ENCODE measurements at regions not wholly inside any gene's neighbourhood (a gene's known extent, or its start where the extent isn't known, plus 50 kb on each side); places are given as distances from the start of the nearest gene placed in this dataset.

DNA sequence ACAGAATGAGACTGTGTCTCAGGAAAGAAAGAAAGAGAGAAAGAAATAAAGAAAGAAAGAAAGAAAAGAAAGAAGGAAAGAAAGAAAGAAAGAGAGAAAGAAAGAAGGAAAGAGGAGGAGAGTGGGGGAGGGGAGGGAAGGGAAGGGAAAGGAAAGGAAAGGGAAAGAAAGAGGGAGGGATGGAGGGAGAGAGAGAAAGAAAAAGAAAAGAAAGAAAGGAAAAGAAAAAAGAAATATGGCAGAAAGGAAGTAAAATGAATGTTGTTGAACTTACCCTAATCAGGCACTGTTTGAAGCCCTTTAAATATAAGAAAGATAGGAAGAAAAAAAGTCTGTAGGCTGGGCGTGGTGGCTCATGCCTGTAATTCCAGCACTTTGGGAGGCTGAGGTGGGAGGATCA lies 276.1 kb downstream of the INSC start:
- no peak for DNase-seq

DNA sequence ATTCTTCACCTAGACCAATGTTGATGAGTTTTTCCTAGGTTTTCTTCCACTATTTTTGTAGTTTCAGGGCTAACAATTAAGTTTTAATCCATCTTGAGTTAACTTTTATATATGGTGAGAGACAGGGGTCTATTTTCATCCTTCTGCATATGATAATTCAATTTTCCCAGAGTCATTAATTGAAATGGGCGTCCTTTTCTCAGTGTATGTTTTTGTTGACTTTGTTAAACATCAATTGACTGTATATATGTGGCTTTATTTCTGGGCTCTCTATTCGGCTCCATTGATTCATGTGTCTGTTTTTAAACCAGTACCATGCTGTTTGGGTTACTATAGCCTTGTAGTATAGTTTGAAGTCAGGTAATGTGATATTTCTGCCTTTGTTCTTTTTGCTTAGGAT lies 282.1 kb downstream of the INSC start:
- no peak for DNase-seq

DNA sequence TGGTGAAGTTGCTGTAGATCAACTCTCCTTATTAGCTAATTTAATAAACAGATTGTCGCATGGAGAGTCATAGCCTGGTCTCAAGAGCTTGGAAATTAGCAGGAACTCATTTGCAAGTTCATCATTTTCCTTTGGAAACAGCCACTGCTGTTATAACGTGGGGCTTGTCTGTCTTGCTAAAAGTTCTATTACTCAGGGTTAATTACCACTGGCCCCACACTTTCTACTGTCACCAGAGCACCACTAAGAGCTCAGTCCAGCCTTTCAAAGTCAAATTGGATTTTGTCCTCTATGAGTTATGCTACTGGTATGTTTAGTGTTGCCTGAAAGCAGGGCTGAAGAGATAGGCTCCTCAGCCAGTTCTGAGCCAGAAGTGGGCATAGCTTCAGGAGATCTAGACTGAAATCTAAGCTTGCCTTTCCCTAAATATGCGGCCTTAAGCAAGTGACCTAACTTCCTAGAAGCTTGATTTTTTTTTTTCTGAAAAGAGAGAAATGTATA lies 292.2 kb downstream of the INSC start:
- DNase-seq, result no peak

DNA sequence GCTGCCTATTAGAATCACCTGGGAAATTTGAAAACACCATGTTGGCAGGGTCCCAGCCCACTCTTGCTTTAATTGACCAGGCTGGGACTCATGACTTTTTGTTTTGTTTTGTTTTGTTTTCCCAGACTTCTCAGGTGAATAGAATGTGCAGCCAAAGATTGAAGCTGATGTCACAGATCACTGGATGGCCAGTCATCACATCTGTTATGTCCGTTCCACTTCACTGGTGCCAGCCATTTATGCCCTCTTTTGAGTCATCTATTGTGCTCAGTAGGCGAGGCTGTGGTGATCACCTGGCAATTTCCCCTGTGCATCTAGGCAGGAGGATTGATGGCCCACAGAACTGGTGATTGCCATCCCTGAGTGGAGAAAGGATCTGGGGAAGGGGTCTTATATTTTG lies 297.3 kb downstream of the INSC start:
- no peak for DNase-seq

DNA sequence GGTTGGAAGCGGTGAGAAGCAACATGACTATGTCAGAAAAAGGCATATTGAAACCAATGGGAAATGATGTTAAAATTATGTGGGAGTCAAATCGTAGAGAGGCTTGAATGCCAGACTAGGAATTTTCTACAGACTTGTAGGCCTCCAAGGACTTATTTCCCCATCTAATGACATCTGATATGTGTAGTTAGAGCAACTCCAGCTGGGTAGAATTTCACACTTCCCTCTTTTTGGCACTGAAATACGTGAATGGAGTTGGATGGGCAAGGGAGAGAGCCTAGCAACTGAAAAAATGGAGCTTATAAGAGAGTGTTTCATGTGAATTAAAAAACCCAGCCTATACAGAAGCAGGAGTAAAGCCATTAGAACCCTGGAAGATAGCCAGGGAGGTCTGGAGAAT lies 304.2 kb downstream of the INSC start:
- no peak for DNase-seq

DNA sequence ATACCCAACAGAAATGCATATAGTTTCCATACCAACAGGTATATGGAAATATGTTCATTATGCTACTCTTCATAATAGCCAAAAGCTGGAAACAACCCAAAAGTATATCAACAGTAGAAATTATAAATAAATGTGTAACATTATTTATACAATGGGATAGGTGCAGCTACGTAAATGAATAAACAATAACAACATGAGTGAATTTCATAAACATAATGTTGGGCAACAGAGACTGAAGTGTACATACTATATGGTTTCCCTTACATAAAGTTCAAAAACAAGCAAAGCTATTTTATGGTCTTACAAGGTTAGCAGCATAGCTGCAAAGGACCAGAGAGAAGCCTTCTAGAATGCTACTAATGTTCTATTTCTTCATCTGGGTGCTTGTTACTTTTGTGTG lies 305.0 kb downstream of the INSC start:
- DNase-seq, result no peak

DNA sequence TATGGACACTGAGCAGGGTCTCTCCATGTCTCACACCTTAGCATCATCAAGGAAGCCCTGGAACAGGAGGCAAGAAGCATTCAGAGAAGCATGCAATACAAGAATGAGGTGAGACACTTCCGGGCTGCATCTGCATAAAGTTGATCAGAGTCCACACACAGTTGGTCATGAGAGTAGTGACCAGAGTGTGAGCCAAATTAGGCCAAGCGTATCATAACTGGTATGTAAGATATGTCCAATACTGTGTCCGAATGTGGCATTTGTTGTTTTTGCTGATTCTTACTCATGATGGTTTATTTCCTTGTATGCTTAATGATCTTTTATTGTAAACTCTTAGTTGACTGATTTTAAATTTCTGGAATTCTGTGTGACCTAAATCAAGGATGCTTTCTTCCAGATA lies 315.7 kb downstream of the INSC start:
- no peak for DNase-seq

DNA sequence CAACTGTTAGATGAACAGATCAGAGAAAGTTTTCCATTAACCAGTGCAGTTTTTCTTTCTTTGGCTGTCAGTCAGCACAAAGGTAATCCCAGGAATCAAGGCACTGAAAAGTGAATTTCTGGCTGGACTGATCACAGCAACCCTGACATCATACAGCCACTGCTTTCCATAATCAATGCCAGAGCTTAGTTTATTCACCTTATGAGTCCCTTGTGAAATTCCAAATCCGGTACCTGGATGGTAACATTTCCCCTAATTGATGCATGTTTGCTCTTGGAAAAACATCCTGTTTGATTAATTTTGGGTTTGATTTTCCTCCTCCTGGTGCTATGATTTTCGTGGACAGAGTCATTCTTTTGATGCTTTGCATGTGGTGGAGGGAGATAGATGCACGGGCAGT lies 319.8 kb downstream of the INSC start:
- DNase-seq, result no peak

DNA sequence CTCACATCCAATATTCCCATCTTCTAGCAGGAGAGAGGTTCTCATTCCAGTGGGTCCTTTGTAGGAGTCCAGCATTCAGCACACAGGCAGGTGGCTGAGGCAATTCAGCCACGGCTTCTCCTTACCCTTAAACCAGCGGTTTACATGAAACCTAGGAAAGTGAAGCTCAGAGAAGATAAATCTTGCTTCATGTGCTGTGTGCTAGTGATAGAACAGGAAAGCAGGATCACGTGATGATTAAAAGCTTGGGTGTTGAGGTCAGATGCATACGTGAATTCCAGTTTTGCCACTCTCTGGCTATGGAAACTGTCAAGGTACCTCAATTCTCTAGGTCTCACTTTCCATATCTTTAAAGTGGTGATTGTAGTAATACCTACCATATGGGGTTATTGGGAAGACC lies 331.6 kb downstream of the INSC start:
- no peak for DNase-seq

DNA sequence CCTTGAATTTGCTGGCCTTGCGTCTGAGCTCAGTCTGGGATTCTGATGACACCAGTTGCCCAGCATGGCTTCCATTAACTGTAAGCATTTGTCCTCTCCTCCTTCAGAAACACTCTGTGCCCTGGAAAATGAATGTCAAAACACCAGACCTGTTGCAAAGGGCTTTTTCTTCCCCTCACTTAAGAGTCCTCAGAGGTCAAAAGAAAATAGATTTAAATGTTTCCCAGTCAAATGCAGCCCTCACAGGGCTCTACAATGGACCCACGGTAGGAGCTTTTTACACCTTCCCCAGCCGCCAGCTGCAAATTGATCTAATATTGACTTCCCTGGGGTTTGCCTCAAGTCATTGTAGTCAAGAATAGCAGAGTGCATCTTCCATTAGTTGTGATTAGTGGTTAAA lies 332.2 kb downstream of the INSC start:
- no peak for DNase-seq

DNA sequence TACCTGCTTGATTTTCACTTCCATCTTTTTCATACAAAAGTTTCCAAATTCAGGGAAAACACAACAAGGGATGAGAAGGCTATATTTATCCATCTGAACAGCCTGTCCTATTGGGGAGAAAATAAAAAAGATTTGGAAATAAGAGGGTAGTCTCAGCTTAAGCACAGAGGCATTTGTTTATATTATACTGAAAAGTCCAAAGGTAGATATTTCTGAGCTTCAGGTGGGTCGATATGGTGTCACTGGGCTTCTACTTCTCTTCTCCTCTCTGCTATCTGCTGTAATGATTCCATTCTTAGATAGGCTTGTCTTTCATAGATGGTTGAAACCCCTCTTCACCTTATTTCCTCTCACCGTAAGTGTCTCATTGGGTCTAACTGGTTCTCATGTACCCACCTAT lies 337.0 kb downstream of the INSC start:
- DNase-seq, result no peak

DNA sequence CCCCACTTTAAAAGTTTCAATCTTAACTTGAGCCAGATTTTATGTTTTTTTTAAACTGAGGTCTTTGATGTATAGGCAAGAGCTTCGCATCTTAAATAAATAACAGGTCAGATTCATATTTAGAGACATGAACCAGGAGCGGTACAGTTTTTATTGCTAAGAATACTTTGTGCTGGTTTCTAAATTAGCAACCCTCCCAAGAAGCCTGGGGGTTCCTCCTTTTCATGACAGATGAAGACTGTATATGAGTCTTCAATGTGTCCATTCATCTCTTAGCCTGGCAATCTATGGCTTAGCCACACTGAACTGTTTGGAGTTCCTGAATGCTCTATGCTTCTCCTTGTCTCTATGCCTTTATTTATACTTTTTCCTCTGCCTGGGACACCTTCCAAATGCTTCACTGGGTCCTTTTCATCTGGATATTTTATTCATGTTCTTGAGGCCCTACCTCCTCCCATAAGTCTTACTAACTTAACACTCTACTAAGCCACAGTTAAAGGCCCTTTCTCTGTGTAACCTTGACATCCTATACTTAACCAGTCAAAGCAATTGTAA lies 338.6 kb downstream of the INSC start:
- DNase-seq, result no peak

DNA sequence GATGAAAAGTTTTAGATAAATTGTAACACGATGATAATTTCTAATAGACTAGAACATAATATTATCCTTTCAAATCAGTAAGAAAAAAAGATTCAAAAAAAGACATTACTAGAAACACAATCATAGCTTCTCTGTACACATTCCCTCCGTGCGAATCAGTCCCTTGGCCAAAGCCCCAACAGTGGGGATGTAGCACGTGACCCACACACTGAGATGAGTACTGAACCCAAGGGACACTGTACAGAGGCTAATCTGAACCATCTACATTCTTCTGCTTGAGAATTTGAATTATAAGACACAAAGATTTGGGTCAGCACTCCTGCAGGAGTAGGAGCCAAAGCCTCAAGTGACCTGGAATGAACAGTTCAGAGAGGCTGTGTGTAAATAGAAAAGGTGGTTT lies 353.7 kb downstream of the INSC start:
- DNase-seq, result no peak

DNA sequence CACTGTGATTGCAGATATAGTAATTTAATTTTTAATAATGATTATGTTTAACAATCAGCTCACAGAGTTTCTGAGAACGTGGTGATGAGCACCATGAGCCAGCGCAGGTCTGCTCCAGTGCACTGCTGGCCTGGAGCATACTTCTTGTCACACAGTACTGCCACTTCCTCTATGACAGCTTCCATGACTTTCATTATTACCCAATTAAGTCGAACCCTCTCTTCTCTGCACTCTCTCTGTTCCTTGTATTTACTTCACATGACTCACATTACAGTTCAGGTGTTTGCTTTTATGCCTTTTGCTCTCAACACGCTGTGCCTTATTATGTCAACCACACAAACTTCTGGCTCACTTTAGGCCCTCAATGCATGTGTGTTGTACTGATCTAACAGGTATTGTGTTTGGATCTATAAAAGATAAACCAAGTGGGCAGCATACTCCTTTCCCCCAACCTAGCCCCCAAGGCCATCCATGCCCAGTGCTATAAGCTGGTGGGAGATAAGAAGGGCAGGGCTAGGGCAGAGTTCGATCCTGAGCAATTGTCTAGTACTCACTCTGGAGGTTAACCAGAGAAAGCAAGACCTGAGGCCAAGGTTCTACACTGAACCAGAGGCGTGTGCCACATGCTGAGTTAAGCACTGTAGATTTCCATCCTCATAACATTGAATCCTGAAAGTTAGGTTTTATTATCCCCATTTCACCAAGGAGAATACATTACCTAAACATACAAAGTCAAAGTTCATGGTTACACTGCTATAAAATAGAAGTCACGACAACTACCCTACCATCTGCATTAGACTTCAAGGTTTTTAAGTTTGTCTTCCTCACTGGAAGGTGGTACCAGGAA lies 356.5 kb downstream of the INSC start:
- DNase-seq, result no peak

DNA sequence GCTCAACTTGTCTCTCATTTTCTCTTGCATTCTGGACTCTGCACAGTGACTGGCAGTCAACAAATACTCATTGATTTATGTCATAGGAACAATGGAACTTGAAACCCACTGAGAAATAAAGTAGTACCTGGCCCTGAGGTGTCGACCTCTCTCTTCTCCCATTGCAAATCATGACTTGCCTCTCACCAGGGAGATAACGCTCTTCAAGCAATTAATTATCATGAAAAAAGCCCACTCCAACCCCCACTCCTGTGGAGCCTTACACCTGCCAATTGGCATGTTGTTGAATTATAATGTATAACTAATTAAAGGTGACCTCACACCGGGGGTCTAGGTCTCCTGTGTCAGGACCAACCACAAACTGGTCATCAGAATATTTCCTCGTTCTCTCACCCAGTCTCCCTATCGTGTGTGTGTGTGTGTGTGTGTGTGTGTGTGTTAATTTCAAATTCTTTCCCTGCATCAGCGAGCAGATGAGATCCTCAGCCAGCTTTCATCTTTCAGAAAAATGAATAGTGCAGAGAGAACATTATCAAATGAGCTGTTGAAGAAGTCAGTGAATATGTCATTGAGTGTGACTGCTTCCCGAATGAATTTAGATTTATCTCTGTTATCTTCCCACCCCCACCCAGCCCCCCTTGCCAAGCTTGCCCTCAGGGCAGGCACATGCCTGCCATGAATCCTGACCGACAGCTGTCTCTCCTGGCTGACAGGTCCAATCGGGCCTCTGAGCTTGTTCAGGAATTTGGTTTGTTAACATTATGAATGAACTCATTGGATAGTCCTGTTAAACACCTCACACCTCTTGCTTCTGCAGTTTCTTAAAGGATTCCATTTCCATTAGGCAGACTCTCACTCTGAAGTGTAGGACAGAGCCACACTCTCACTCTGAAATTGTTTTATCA lies 357.4 kb downstream of the INSC start:
- no peak for DNase-seq

DNA sequence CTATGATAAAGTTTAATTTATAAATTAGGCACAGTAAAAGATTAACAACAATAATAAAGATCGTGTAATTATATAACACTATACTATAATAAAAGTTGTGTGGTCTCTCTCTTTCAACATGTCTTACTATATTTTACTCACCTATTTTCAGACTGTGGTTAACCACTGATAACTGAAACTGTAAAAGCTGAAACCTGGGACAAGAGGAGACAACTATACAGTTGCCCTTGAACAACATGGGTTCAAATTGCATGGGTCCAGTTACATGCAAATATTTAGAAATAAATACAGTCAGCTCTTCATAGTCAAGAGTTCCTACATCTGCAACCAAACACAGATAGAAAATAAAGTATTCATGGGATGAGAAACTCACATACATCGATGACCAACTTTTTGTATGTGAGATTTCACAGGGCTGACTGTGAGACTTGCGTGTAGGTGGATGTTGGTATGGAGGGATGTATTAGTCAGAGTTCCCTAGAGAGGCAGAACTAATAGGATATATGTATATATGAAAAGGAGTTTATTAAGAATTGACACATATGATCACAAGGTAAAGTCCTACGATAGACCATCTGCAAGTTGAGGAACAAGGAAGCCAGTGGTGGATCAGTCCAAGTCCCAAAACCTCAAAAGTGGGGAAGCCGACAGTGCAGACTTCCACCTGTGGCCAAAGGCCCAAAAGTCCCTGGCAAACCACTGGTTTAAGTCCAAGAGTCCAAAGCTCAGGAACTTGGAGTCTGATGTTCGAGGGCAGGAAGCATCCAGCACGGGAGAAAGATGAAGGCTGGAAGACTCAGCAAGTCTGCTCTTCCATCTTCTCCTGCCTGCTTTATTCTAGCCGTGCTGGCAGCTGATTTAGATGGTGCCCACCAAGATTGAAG lies 359.5 kb downstream of the INSC start:
- no peak for DNase-seq

DNA sequence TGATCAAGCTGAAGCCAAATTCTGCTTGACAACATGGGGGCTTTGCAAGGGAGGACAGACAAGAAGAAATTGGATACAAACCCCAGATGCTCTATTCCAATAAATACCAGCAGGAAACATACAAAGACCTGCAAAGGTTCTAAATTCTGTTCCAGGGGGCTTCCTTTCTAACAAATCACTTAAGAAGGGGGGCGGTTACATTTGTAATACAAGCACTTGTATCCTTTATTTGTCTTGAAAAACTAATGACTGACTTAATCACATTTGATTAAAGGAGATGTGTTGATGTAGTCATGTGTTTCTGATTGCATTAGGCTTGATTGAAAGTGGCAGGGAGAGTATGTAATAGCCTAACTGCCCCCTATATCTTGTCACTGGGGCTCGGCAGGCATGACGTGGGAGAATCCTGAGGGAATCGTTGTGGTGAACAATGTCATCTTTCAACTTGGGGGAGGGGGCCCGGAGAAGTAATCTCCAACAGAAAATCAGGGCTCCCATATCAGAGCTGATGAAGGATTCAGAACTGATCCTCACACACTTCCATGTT lies 361.7 kb downstream of the INSC start:
- no peak for DNase-seq

DNA sequence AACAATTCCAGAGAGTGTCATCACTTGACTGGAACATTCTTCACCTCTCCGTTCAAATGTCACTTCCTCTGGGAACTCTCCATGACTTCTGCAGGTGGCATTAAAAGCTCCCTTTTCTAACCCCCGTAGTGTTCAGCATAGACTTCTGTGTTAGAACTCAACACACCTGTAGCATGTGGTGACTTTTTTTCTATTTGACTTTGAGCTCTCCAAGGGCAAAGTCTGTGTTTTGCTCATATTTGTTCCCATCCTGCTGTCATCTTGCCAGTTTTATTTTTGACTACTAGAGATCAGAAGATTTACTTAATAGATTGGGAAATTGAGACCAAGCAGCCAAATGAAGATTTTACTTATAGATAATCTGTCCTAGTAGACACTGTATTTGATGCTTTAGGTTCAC lies 367.1 kb downstream of the INSC start:
- DNase-seq, result no peak

DNA sequence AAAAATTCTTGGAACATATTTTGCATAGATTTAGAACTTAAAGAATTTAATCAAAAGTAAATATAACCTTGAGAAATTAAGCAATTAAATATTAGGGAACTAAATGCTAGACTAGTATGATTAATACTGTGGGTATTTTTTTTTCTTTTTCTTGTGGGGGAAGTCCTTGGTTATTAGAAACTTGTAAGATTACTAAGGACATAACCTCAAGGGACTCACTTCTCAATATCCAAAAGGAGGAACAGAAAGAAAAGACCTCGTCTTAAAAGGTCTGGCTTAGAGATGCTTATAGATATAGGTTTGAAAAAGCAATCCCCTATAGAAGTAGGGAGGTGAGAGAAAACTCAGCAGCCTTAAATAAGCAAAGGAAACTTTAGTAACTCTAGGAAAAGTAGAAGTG lies 368.5 kb downstream of the INSC start:
- no peak for DNase-seq

DNA sequence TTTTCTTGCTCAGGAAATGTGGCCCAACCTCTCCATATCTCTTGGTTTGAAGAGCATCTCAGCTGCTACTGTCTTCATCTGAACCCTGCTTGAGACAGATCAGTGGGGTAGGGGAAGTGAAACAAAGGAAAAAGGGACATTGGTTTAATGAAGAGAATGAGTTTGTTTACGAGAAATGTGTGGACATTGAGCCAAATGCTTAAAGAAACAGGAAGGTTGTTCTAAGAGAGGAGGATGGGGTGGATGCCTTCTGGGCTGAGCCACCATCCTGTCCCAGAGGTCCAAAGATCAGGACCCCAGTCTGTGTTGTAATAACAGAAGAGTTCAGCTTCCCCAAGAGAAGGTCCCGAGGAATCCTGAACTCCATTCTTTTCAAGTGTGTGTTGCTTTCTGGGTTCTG lies 369.7 kb downstream of the INSC start:
- DNase-seq, result no peak

DNA sequence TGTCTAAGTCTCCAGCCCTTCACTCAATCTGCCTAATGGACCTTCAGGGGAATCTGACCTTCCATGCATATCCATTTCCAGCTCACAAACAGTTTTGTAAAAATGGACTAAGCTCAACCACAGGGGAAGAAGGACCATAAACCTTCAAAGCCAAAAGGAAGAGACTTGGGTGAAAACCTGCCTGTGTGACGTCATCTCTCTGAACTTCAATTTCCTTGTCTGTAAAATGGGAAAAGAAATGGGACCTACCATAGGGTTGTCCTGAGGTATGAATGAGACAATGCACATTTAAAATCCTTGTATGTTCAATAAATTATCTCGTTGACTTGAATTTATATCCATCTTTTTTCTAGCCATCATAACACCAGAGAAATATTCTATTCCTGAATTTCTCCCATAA lies 370.7 kb downstream of the INSC start:
- no peak for DNase-seq

DNA sequence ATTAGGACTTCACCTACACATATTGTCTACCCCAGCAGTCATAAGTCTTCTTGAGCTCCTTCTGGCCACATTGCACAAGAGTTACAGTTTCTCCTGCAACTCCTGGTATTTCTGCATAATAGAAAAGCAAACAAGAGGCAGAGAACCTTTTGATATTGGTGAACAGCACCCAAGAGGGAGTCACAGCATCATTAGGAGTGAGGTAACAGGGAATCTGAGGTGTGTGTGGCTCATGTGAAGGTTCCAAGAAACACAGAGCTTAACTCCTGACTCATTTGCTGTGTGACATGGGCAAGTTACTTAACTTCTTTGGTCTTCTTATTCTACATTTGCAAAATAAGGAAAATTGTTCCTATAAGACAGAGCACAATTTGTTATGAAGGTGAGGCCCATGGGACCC lies 374.6 kb downstream of the INSC start:
- DNase-seq, result no peak

Data from NCI-H1694 (cell line).